ENCODE measurements at regions not wholly inside any gene's neighbourhood (a gene's known extent, or its start where the extent isn't known, plus 50 kb on each side); places are given as distances from the start of the nearest gene placed in this dataset.

- peaks cover 13% of the 10 kb centered on the region for H3K4me1 ChIP-seq (ENCODE audit: insufficient read depth, low read length)
- H3K27ac ChIP-seq (ENCODE audit: low read length), result no peak overlapping the region
- H3K9me3 ChIP-seq (ENCODE audit: insufficient read depth, low read depth, low read length), result no peaks in the 10 kb centered on the region
- no peak overlapping the region for H3K9ac ChIP-seq (ENCODE audit: low read depth, low read length)
- H3K27me3 ChIP-seq (ENCODE audit: insufficient read depth, low read length), result no peaks in the 10 kb centered on the region
- H3K4me3 ChIP-seq (ENCODE audit: low read length), result no peak overlapping the region
- H3K36me3 ChIP-seq (ENCODE audit: insufficient read depth, low read depth, low read length), result no peaks in the 10 kb centered on the region
Observed at GRCh38 chr1:61000327-61000726, 82.0 kb upstream of the NFIA start.

GRCh38 chr1:60998786-60999185 is 83.6 kb upstream of the NFIA start:
- no peaks in the 10 kb centered on the region; the same call in 1 of the 2 replicates for H3K4me1 ChIP-seq (ENCODE audit: insufficient read depth, low read length)
- H3K4me3 ChIP-seq (ENCODE audit: low read length), result no peak overlapping the region
- no peaks in the 10 kb centered on the region for H3K9me3 ChIP-seq (ENCODE audit: insufficient read depth, low read depth, low read length)
- H3K9ac ChIP-seq (ENCODE audit: low read depth, low read length), result no peak overlapping the region
- no peak overlapping the region for H3K27ac ChIP-seq (ENCODE audit: low read length)
- no peaks in the 10 kb centered on the region for H3K36me3 ChIP-seq (ENCODE audit: insufficient read depth, low read depth, low read length)
- no peaks in the 10 kb centered on the region for H3K27me3 ChIP-seq (ENCODE audit: insufficient read depth, low read length)

DNA sequence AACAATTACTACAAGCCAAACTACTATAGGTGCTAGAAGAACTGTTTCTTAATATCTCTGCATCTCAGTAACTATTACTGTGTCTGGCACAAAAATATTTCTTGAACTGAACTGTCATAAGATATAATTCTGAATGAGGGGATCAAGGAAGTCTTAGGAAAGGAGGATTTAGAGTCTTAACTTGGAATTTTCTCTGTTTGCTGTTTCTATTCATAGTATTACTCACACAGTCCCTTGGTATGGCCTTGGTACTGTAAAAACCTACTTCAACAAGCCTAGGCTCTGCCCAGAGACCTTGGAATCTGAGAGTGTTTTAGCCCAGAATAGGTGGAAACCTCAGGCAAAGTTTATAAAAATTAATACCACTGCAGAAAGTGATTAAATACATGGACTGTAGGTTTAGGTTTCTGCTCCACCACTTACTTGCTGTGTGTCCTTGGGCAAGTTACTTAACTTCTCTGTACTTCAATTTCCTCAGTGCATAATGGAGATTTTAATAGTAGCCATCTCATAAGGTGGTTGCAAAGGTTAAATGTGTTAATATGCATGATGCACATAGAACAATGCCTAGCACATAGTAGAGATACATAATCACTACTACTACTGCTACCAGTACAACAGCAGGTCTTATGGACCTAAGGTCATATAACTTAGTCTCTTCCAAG is 87.4 kb upstream of the NFIA start:
- Histone ChIP-seq H3K9ac (ENCODE audit: low read depth, low read length) (no peak overlapping the region), H3K27ac (ENCODE audit: low read length) (no peak overlapping the region), H3K4me3 (ENCODE audit: low read length) (no peak overlapping the region), H3K27me3 (ENCODE audit: insufficient read depth, low read length) (no peaks in the 10 kb centered on the region), H3K4me1 (ENCODE audit: insufficient read depth, low read length) (no peaks in the 10 kb centered on the region), H3K9me3 (ENCODE audit: insufficient read depth, low read depth, low read length) (no peaks in the 10 kb centered on the region), H3K36me3 (ENCODE audit: insufficient read depth, low read depth, low read length) (no peaks in the 10 kb centered on the region)

- Histone ChIP-seq H3K9me3 (ENCODE audit: insufficient read depth, low read depth, low read length) (no peaks in the 10 kb centered on the region), H3K27me3 (ENCODE audit: insufficient read depth, low read length) (no peaks in the 10 kb centered on the region), H3K9ac (ENCODE audit: low read depth, low read length) (no peak overlapping the region), H3K36me3 (ENCODE audit: insufficient read depth, low read depth, low read length) (no peaks in the 10 kb centered on the region), H3K4me1 (ENCODE audit: insufficient read depth, low read length) (no peaks in the 10 kb centered on the region), H3K27ac (ENCODE audit: low read length) (no peak overlapping the region), H3K4me3 (ENCODE audit: low read length) (no peak overlapping the region)
Observed at GRCh38 chr1:60994369-60994768, 88.0 kb upstream of the NFIA start.

GRCh38 chr1:60992165-60992564 is 90.2 kb upstream of the NFIA start:
- Histone ChIP-seq H3K9me3 (ENCODE audit: insufficient read depth, low read depth, low read length) (no peaks in the 10 kb centered on the region), H3K4me3 (ENCODE audit: low read length) (no peak overlapping the region), H3K27me3 (ENCODE audit: insufficient read depth, low read length) (no peaks in the 10 kb centered on the region), H3K27ac (ENCODE audit: low read length) (no peak overlapping the region), H3K4me1 (ENCODE audit: insufficient read depth, low read length) (no peaks in the 10 kb centered on the region), H3K9ac (ENCODE audit: low read depth, low read length) (no peak overlapping the region), H3K36me3 (ENCODE audit: insufficient read depth, low read depth, low read length) (no peaks in the 10 kb centered on the region)

- no peaks in the 10 kb centered on the region for H3K4me1 ChIP-seq (ENCODE audit: insufficient read depth, low read length)
- H3K27me3 ChIP-seq (ENCODE audit: insufficient read depth, low read length), result no peaks in the 10 kb centered on the region
- H3K36me3 ChIP-seq (ENCODE audit: insufficient read depth, low read depth, low read length), result no peaks in the 10 kb centered on the region
- H3K9ac ChIP-seq (ENCODE audit: low read depth, low read length), result no peak overlapping the region
- H3K9me3 ChIP-seq (ENCODE audit: insufficient read depth, low read depth, low read length), result no peaks in the 10 kb centered on the region
- H3K4me3 ChIP-seq (ENCODE audit: low read length), result no peak overlapping the region
- H3K27ac ChIP-seq (ENCODE audit: low read length), result no peak overlapping the region
Observed at GRCh38 chr1:60990714-60991090, 91.7 kb upstream of the NFIA start.

- Histone ChIP-seq H3K36me3 (ENCODE audit: insufficient read depth, low read depth, low read length) (no peaks in the 10 kb centered on the region), H3K27ac (ENCODE audit: low read length) (no peak overlapping the region), H3K4me3 (ENCODE audit: low read length) (no peak overlapping the region), H3K9me3 (ENCODE audit: insufficient read depth, low read depth, low read length) (no peaks in the 10 kb centered on the region), H3K4me1 (ENCODE audit: insufficient read depth, low read length) (no peaks in the 10 kb centered on the region), H3K27me3 (ENCODE audit: insufficient read depth, low read length) (no peaks in the 10 kb centered on the region), H3K9ac (ENCODE audit: low read depth, low read length) (no peak overlapping the region)
Observed at GRCh38 chr1:60989749-60990713, 92.3 kb upstream of the NFIA start.

DNA sequence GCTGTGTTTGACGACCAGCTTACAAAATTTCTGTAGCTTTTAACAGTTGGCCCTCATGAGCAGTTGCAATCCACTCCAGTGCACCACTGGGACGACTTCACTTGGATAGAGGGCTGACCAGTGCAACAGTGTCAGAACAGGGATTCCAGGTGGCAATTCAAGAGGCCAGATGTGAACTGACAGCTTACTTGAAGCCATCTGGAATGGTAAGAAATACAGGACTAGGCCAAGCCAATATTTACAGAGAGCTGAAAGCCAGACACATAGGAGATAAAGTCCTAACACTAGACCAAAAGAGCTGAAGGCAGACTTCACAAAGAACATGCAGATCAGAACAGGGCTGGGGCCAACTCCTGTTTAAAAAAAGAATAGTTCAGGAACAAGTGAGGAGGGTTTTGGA is 93.5 kb upstream of the NFIA start:
- Histone ChIP-seq H3K27me3 (ENCODE audit: insufficient read depth, low read length) (no peaks in the 10 kb centered on the region), H3K9me3 (ENCODE audit: insufficient read depth, low read depth, low read length) (no peaks in the 10 kb centered on the region), H3K27ac (ENCODE audit: low read length) (no peak overlapping the region), H3K9ac (ENCODE audit: low read depth, low read length) (no peak overlapping the region), H3K4me3 (ENCODE audit: low read length) (no peak overlapping the region), H3K4me1 (ENCODE audit: insufficient read depth, low read length) (no peaks in the 10 kb centered on the region), H3K36me3 (ENCODE audit: insufficient read depth, low read depth, low read length) (no peaks in the 10 kb centered on the region)

- Histone ChIP-seq H3K27ac (ENCODE audit: low read length) (no peak overlapping the region), H3K4me1 (ENCODE audit: insufficient read depth, low read length) (no peaks in the 10 kb centered on the region), H3K27me3 (ENCODE audit: insufficient read depth, low read length) (no peaks in the 10 kb centered on the region), H3K9me3 (ENCODE audit: insufficient read depth, low read depth, low read length) (no peaks in the 10 kb centered on the region), H3K4me3 (ENCODE audit: low read length) (no peak overlapping the region), H3K9ac (ENCODE audit: low read depth, low read length) (no peak overlapping the region), H3K36me3 (ENCODE audit: insufficient read depth, low read depth, low read length) (no peaks in the 10 kb centered on the region)
Observed at GRCh38 chr1:60987904-60988303, 94.5 kb upstream of the NFIA start.

DNA sequence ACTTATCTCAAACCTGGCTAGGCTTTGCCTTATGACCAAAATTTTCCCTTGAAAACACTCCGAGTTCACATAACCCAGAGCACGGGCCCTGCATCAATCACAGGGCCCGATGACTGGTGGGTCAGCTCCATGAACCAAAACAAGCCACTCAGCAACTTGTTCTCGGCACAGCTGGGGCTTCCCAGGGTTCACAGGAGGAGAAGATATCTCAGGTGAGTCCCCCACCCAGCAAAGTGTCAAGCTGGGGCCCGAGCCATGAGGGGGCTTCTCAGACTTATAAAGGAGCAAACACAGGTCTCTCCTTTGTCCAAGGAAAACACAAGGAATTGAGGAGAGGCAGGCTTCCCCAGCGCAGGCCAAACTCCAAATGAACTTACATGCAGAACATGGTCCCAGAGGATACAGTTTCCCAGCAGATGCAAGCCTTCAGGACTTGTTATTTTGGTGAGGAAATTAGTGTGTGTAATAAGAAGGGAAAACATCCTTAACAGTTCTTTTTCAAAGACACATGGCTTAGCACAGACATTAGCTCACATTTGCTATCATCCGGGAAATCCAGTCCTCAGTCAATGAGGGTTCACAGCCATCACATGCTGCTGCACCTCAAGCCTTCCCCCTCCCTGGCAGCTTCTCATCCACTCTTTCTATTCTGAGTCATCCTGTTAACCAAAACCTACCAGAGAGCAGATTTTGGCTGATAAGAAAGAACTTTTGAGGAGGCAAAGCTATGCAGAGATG is 98.1 kb upstream of the NFIA start:
- Histone ChIP-seq H3K27me3 (ENCODE audit: insufficient read depth, low read length) (no peaks in the 10 kb centered on the region), H3K9me3 (ENCODE audit: insufficient read depth, low read depth, low read length) (no peaks in the 10 kb centered on the region), H3K27ac (ENCODE audit: low read length) (no peak overlapping the region), H3K4me3 (ENCODE audit: low read length) (no peak overlapping the region), H3K9ac (ENCODE audit: low read depth, low read length) (no peak overlapping the region), H3K36me3 (ENCODE audit: insufficient read depth, low read depth, low read length) (no peaks in the 10 kb centered on the region), H3K4me1 (ENCODE audit: insufficient read depth, low read length) (peaks cover 2% of the 10 kb centered on the region)

GRCh38 chr1:60983701-60984061 is 98.7 kb upstream of the NFIA start:
- no peaks in the 10 kb centered on the region for H3K27me3 ChIP-seq (ENCODE audit: insufficient read depth, low read length)
- H3K4me3 ChIP-seq (ENCODE audit: low read length), result no peak overlapping the region
- H3K36me3 ChIP-seq (ENCODE audit: insufficient read depth, low read depth, low read length), result no peaks in the 10 kb centered on the region
- H3K27ac ChIP-seq (ENCODE audit: low read length), result no peak overlapping the region
- no peak overlapping the region for H3K9ac ChIP-seq (ENCODE audit: low read depth, low read length)
- H3K9me3 ChIP-seq (ENCODE audit: insufficient read depth, low read depth, low read length), result no peaks in the 10 kb centered on the region
- H3K4me1 ChIP-seq (ENCODE audit: insufficient read depth, low read length), result peaks cover 3% of the 10 kb centered on the region

All from iPS-20b (cell line).